Smooth muscle cell (in vitro differentiated cells): ENCODE measurements at regions not wholly inside any gene's neighbourhood (a gene's known extent, or its start where the extent isn't known, plus 50 kb on each side); places are given as distances from the start of the nearest gene placed in this dataset.
"Not testable (repeated sequence)": the region's sequence is repeated elsewhere in the genome, so short reads cannot be mapped to it uniquely, and the experiment has no call there.

Experiments used
- DNase-seq: peaks from one replicate; lab custom pipeline; 2025; ENCODE audit not compliant: unreplicated experiment; lab: John Stamatoyannopoulos, UW
- H2AFZ ChIP-seq: fragments of 200-600 bp; sonication (generic); 2 replicates; pipeline ENCODE4 v1.6.0; 2016; ENCODE audit warnings: antibody characterized with exemption, low read depth, mild to moderate bottlenecking
- H3F3A ChIP-seq: fragments of 200-600 bp; sonication (generic); 2 replicates; pipeline ENCODE4 v1.6.0; 2017; ENCODE audit warnings: antibody characterized with exemption, low read depth
- H3K27ac ChIP-seq: fragments of 200-600 bp; sonication (generic); 2 replicates; pipeline ENCODE4 v1.5.1; 2016; ENCODE audit warnings: low read depth, mild to moderate bottlenecking
- H3K27me3 ChIP-seq: fragments of 200-600 bp; sonication (generic); 2 replicates; pipeline ENCODE4 v1.6.1; 2016; ENCODE audit warnings: low read depth, mild to moderate bottlenecking
- H3K36me3 ChIP-seq: fragments of 200-600 bp; sonication (generic); 2 replicates; pipeline ENCODE4 v1.5.1; 2016; ENCODE audit warnings: low read depth
- H3K4me1 ChIP-seq: fragments of 200-600 bp; sonication (generic); 2 replicates; pipeline ENCODE4 v1.5.1; 2016; ENCODE audit warnings: low read depth
- H3K4me2 ChIP-seq: fragments of 200-600 bp; sonication (generic); 2 replicates; pipeline ENCODE4 v1.6.0; 2016; ENCODE audit warnings: mild to moderate bottlenecking
- H3K4me3 ChIP-seq: fragments of 200-600 bp; sonication (generic); 2 replicates; pipeline ENCODE4 v1.5.1; 2016; ENCODE audit warnings: mild to moderate bottlenecking
- H3K79me2 ChIP-seq: fragments of 200-600 bp; sonication (generic); 2 replicates; pipeline ENCODE4 v1.6.0; 2016; ENCODE audit warnings: low read depth, mild to moderate bottlenecking
- H3K9ac ChIP-seq: fragments of 200-600 bp; sonication (generic); 2 replicates; pipeline ENCODE4 v1.6.0; 2016; ENCODE audit warnings: low read depth
- H3K9me3 ChIP-seq: fragments of 200-600 bp; sonication (generic); replicated peaks from 2 replicates; pipeline ENCODE4 v1.5.1; 2016; ENCODE audit warnings: low read depth
- H4K20me1 ChIP-seq: fragments of 200-600 bp; sonication (generic); 2 replicates; pipeline ENCODE4 v1.6.0; 2016; ENCODE audit warnings: low read depth
- CTCF ChIP-seq: fragments of 200-600 bp; sonication (generic); IDR thresholded peaks from 2 replicates; pipeline ENCODE4 v1.5.1; 2017; ENCODE audit warnings: borderline replicate concordance, mild to moderate bottlenecking, antibody characterized with exemption; ENCODE audit not compliant: insufficient read depth, poor library complexity, severe bottlenecking
- WGBS: methylation state at CpG from one replicate; pipeline ENCODE4 v1.1.7; 2016; ENCODE audit warnings: low lambda C conversion rate; 5-methylcytosine and 5-hydroxymethylcytosine counted together

- no peak overlapping the region for H3K9ac ChIP-seq
- H4K20me1 ChIP-seq = no peaks in the 10 kb centered on the region
- no peak overlapping the region for H3K4me2 ChIP-seq
- H3K4me3 ChIP-seq = no peak overlapping the region
- no peaks in the 10 kb centered on the region for H3K9me3 ChIP-seq
- H3K79me2 ChIP-seq = no peaks in the 10 kb centered on the region
- H3K27ac ChIP-seq = no peak overlapping the region
- 93% methylated on average over 3 of the region's 3 CpGs for WGBS
- H3F3A ChIP-seq = no peaks in the 10 kb centered on the region
- no peak overlapping the region for H2AFZ ChIP-seq
- TF ChIP-seq CTCF = no peak
- no peaks in the 10 kb centered on the region for H3K27me3 ChIP-seq
- H3K36me3 ChIP-seq = no peaks in the 10 kb centered on the region
- H3K4me1 ChIP-seq = no peaks in the 10 kb centered on the region
- no peak for DNase-seq
These were observed 1777.1 kb downstream of the OLFM4 start for GRCh38 chr13:54805743-54806142.

GRCh38 chr13:54821938-54822470, 1793.4 kb downstream of the OLFM4 start:
- H3K9ac ChIP-seq, H3K36me3 ChIP-seq, DNase-seq, H2AFZ ChIP-seq, H3K27me3 ChIP-seq, H4K20me1 ChIP-seq, H3K4me3 ChIP-seq, H3K4me1 ChIP-seq, H3K9me3 ChIP-seq, H3K27ac ChIP-seq, H3F3A ChIP-seq, H3K4me2 ChIP-seq, H3K79me2 ChIP-seq: not testable (repeated sequence)
- WGBS = 41% methylated on average over 4 of the region's 4 CpGs

GRCh38 chr13:54829391-54830068, 1800.9 kb downstream of the OLFM4 start:
- H3K4me2 ChIP-seq, H3K79me2 ChIP-seq, H3K4me3 ChIP-seq, H3K27me3 ChIP-seq, H3K9ac ChIP-seq, H3K9me3 ChIP-seq, H3K27ac ChIP-seq, H2AFZ ChIP-seq, H4K20me1 ChIP-seq, H3K36me3 ChIP-seq, H3K4me1 ChIP-seq, DNase-seq, H3F3A ChIP-seq: not testable (repeated sequence)
- 97% methylated on average over 28 of the region's 28 CpGs for WGBS

- Histone ChIP-seq H3K9ac (no peak overlapping the region), H3K4me1 (no peaks in the 10 kb centered on the region), H3K79me2 (no peaks in the 10 kb centered on the region), H3K27me3 (no peaks in the 10 kb centered on the region), H2AFZ (no peak overlapping the region), H3K4me2 (no peak overlapping the region), H3K9me3 (no peaks in the 10 kb centered on the region), H3K4me3 (no peak overlapping the region), H4K20me1 (no peaks in the 10 kb centered on the region), H3K27ac (no peak overlapping the region), H3F3A (no peaks in the 10 kb centered on the region), H3K36me3 (no peaks in the 10 kb centered on the region)
- DNase-seq = no peak
- 72% methylated on average over 4 of the region's 4 CpGs for WGBS
- no peak for TF ChIP-seq CTCF
These were observed 1807.7 kb downstream of the OLFM4 start for GRCh38 chr13:54836273-54836672.

- Histone ChIP-seq H3K4me1 (peaks cover 4% of the 10 kb centered on the region), H3K27me3 (no peaks in the 10 kb centered on the region), H3K4me2 (peak overlapping the region; percentile 22), H3F3A (no peaks in the 10 kb centered on the region), H3K27ac (no peak overlapping the region), H3K4me3 (no peak overlapping the region), H3K9me3 (no peaks in the 10 kb centered on the region), H3K36me3 (no peaks in the 10 kb centered on the region), H3K79me2 (no peaks in the 10 kb centered on the region), H2AFZ (no peak overlapping the region), H3K9ac (no peak overlapping the region), H4K20me1 (no peaks in the 10 kb centered on the region)
- no peak for DNase-seq
- no peak for TF ChIP-seq CTCF
These were observed 1813.1 kb downstream of the OLFM4 start for GRCh38 chr13:54841682-54842081.
